Neural progenitor cell (in vitro differentiated cells): ENCODE measurements at regions not wholly inside any gene's neighbourhood (a gene's known extent, or its start where the extent isn't known, plus 50 kb on each side); places are given as distances from the start of the nearest gene placed in this dataset.

Experiments
- DNase-seq: peaks from one replicate; pipeline ENCODE4 v3.0.0-alpha.2; 2016; ENCODE audit warnings: low spot score
- H2AFZ ChIP-seq: fragments of 200-600 bp; sonication (generic); replicated peaks from 2 replicates; pipeline ENCODE4 v1.6.1; 2016; ENCODE audit warnings: antibody characterized with exemption
- H3F3A ChIP-seq: fragments of 200-600 bp; sonication (generic); 2 replicates; pipeline ENCODE4 v1.6.1; 2016; ENCODE audit warnings: antibody characterized with exemption, low read depth
- H3K27ac ChIP-seq: fragments of 200-600 bp; sonication (generic); 2 replicates; pipeline ENCODE4 v1.5.1; 2016; ENCODE audit warnings: mild to moderate bottlenecking
- H3K27me3 ChIP-seq: fragments of 200-600 bp; sonication (generic); 2 replicates; pipeline ENCODE4 v1.6.1; 2016; ENCODE audit warnings: mild to moderate bottlenecking, moderate library complexity
- H3K36me3 ChIP-seq: fragments of 200-600 bp; sonication (generic); 2 replicates; pipeline ENCODE4 v1.5.1; 2016
- H3K4me1 ChIP-seq: fragments of 200-600 bp; sonication (generic); 2 replicates; pipeline ENCODE4 v1.6.1; 2016; ENCODE audit warnings: mixed run types
- H3K4me2 ChIP-seq: fragments of 200-600 bp; sonication (generic); 2 replicates; pipeline ENCODE4 v1.6.1; 2016
- H3K4me3 ChIP-seq: fragments of 200-600 bp; sonication (generic); 2 replicates; pipeline ENCODE4 v1.5.1; 2016
- H3K79me2 ChIP-seq: fragments of 200-600 bp; sonication (generic); 2 replicates; pipeline ENCODE4 v1.6.1; 2016; ENCODE audit warnings: low read depth
- H3K9ac ChIP-seq: fragments of 200-600 bp; sonication (generic); 2 replicates; pipeline ENCODE4 v1.6.1; 2016
- H3K9me3 ChIP-seq: fragments of 200-600 bp; sonication (generic); 2 replicates; pipeline ENCODE4 v1.5.1; 2016; ENCODE audit warnings: low read depth
- H4K20me1 ChIP-seq: fragments of 200-600 bp; sonication (generic); 2 replicates; pipeline ENCODE4 v1.6.1; 2016; ENCODE audit warnings: low read depth
- H3K27ac Mint-ChIP-seq: 3 replicates; pipeline ENCODE4 v1.8.0; 2021; ENCODE audit warnings: mixed read lengths
- H3K27me3 Mint-ChIP-seq: 2 replicates; pipeline ENCODE4 v1.8.0; 2022; ENCODE audit warnings: low read depth, mild to moderate bottlenecking, inconsistent platforms, moderate library complexity, mixed read lengths; ENCODE audit not compliant: insufficient read depth
- H3K36me3 Mint-ChIP-seq: 3 replicates; pipeline ENCODE4 v1.8.0; 2021; ENCODE audit warnings: mixed read lengths
- H3K4me1 Mint-ChIP-seq: 3 replicates; pipeline ENCODE4 v1.8.0; 2021; ENCODE audit warnings: mixed read lengths
- H3K4me3 Mint-ChIP-seq: 3 replicates; pipeline ENCODE4 v1.8.0; 2021; ENCODE audit warnings: mild to moderate bottlenecking, moderate library complexity, mixed read lengths
- H3K9me3 Mint-ChIP-seq: 3 replicates; pipeline ENCODE4 v1.8.0; 2020; ENCODE audit warnings: mixed read lengths
- CTCF ChIP-seq: fragments of 200-600 bp; sonication (generic); IDR thresholded peaks from 2 replicates; pipeline ENCODE4 v1.5.1; 2017; ENCODE audit warnings: antibody characterized with exemption, mild to moderate bottlenecking
- EZH2 ChIP-seq: fragments of 200-600 bp; sonication (generic); IDR thresholded peaks from 2 replicates; pipeline ENCODE4 v1.6.1; 2017; ENCODE audit warnings: antibody characterized with exemption, mild to moderate bottlenecking, moderate library complexity
- EZH2phosphoT487 ChIP-seq: fragments of 200-600 bp; sonication (generic); IDR thresholded peaks from 2 replicates; pipeline ENCODE4 v1.6.1; 2017; ENCODE audit warnings: antibody characterized with exemption

- Histone ChIP-seq H3K27ac (no peak overlapping the region), H4K20me1 (no peaks in the 10 kb centered on the region), H3K4me1 (peaks cover 31% of the 10 kb centered on the region), H3K79me2 (no peaks in the 10 kb centered on the region), H3K9me3 (no peaks in the 10 kb centered on the region), H3K4me3 (no peak overlapping the region), H3K9ac (no peak overlapping the region), H3F3A (peaks cover 22% of the 10 kb centered on the region), H2AFZ (no peak overlapping the region), H3K27me3 (no peaks in the 10 kb centered on the region), H3K4me2 (no peak overlapping the region), H3K36me3 (no peaks in the 10 kb centered on the region)
- no peak for DNase-seq
- TF ChIP-seq CTCF (no peak), EZH2 (no peak), EZH2phosphoT487 (no peak)
- peaks cover 60% of the 10 kb centered on the region for H3K4me1 Mint-ChIP-seq
- peaks cover 7% of the 10 kb centered on the region for H3K27me3 Mint-ChIP-seq
- H3K36me3 Mint-ChIP-seq = no peaks in the 10 kb centered on the region
- H3K27ac Mint-ChIP-seq = peak overlapping the region; percentile 91
- H3K4me3 Mint-ChIP-seq = no peak overlapping the region
- no peaks in the 10 kb centered on the region for H3K9me3 Mint-ChIP-seq
Observed at GRCh38 chr9:129419382-129419899, 201.5 kb downstream of the C9orf50 start.

DNA sequence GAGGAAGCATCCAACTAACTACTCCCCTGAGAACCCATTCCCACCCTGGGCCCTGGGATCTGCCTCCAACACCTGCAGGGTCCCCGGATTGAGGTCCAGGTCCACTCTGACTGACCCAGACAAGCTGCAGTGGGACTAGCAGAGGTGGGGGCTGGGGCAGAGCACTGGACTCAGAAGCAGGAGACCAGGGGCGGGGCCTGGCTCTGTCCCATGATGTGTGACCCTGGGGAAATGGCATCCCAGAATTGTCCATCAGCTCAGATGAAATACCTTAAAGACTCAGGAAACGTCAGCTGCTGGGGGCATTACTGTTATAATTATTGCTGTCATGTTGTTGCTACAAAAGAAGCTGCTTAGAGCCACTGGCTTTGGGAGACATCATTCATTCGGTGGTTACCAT, 202.4 kb downstream of the C9orf50 start:
- no peak for DNase-seq
- peaks cover 30% of the 10 kb centered on the region for H3F3A ChIP-seq
- H4K20me1 ChIP-seq = no peaks in the 10 kb centered on the region
- no peak for TF ChIP-seq CTCF
- TF ChIP-seq EZH2 = no peak
- no peak for TF ChIP-seq EZH2phosphoT487
- Mint-ChIP-seq H3K9me3 (no peaks in the 10 kb centered on the region), H3K4me3 (no peak overlapping the region), H3K27ac (no peak overlapping the region), H3K27me3 (peaks cover 7% of the 10 kb centered on the region), H3K36me3 (no peaks in the 10 kb centered on the region), H3K4me1 (peaks cover 55% of the 10 kb centered on the region)
- H3K36me3 ChIP-seq = no peaks in the 10 kb centered on the region
- H3K4me1 ChIP-seq = peaks cover 39% of the 10 kb centered on the region
- H3K4me2 ChIP-seq = no peak overlapping the region
- H3K27me3 ChIP-seq = no peaks in the 10 kb centered on the region
- H3K27ac ChIP-seq = no peak overlapping the region
- H3K9ac ChIP-seq = no peak overlapping the region
- no peak overlapping the region for H2AFZ ChIP-seq
- no peak overlapping the region for H3K4me3 ChIP-seq
- no peaks in the 10 kb centered on the region for H3K79me2 ChIP-seq
- H3K9me3 ChIP-seq = no peaks in the 10 kb centered on the region

GRCh38 chr9:129416821-129417539, 203.9 kb downstream of the C9orf50 start:
- Histone ChIP-seq H3K36me3 (no peaks in the 10 kb centered on the region), H3K79me2 (no peaks in the 10 kb centered on the region), H2AFZ (no peak overlapping the region), H3F3A (peaks cover 41% of the 10 kb centered on the region), H3K9ac (no peak overlapping the region), H3K4me3 (no peak overlapping the region), H3K4me1 (peaks cover 44% of the 10 kb centered on the region), H3K4me2 (peak overlapping the region; percentile 23), H3K9me3 (no peaks in the 10 kb centered on the region), H3K27ac (no peak overlapping the region), H4K20me1 (no peaks in the 10 kb centered on the region), H3K27me3 (no peaks in the 10 kb centered on the region)
- no peaks in the 10 kb centered on the region for H3K9me3 Mint-ChIP-seq
- TF ChIP-seq EZH2phosphoT487 = no peak
- TF ChIP-seq EZH2 = no peak
- TF ChIP-seq CTCF = no peak
- H3K27ac Mint-ChIP-seq = peak overlapping the region; percentile 98
- peak; percentile 51 for DNase-seq
- H3K27me3 Mint-ChIP-seq = peaks cover 7% of the 10 kb centered on the region
- peak overlapping the region; percentile 60 for H3K4me3 Mint-ChIP-seq
- H3K36me3 Mint-ChIP-seq = no peaks in the 10 kb centered on the region
- peaks cover 56% of the 10 kb centered on the region for H3K4me1 Mint-ChIP-seq
